Dermis microvascular lymphatic vessel endothelial cell (primary cell): ENCODE measurements at regions not wholly inside any gene's neighbourhood (a gene's known extent, or its start where the extent isn't known, plus 50 kb on each side); places are given as distances from the start of the nearest gene placed in this dataset.
"Not testable (repeated sequence)": the region's sequence is repeated elsewhere in the genome, so short reads cannot be mapped to it uniquely, and the experiment has no call there.

Experiments used
- DNase-seq, 2 donors: peaks; one replicate each; pipeline versions ENCODE4 v3.0.0 to v3.0.0-alpha.2; 2010; ENCODE audit warnings: low read depth in 2 of 2

GRCh38 chr10:78584266-78584665 lies 484.5 kb upstream of the ZMIZ1 start:
- DNase-seq: no peak

GRCh38 chr10:78584681-78585080 lies 484.1 kb upstream of the ZMIZ1 start:
- DNase-seq: no peak

DNA sequence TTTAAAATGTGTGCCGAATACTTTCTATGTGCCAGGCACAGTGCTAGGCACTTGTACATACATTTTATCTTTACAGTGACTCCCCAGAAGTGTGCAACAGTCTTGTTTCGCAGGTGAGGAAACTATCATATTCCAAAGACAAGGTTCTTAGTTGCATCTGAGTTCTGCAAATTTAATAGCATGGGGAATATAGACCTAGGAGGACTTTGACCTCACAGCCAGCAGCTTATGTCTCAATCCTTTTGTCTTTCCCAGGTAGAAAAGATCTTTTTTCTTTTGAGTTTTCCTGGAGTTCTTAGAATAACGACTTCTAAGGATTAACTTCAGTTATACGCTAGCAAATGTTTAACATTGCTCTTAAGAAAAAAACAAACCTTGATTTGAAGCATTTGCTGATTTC lies 482.8 kb upstream of the ZMIZ1 start:
- DNase-seq: no peak

- no peak for DNase-seq
These were observed 480.5 kb upstream of the ZMIZ1 start for GRCh38 chr10:78588194-78588811.

- no peak for DNase-seq
These were observed 479.1 kb upstream of the ZMIZ1 start for GRCh38 chr10:78589687-78590086.

DNA sequence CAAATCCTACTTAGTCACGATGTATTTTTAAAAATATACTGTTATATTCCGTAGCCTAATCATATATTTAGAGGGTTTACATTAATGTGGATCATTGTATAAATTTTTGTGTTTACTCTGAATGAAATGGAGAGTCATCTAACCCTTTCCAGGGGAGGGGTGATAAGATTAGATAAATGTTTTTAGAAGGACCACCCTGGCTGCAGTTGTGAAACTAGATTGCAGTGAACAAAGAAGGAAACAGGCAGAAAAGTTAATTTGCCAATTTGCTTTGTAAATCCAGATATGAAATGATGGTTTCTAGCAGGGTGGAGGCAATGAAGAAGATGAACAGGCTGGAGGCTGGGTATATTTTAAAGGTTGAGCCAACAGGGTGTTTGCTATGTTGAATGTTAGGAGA lies 477.7 kb upstream of the ZMIZ1 start:
- DNase-seq: no peak

DNA sequence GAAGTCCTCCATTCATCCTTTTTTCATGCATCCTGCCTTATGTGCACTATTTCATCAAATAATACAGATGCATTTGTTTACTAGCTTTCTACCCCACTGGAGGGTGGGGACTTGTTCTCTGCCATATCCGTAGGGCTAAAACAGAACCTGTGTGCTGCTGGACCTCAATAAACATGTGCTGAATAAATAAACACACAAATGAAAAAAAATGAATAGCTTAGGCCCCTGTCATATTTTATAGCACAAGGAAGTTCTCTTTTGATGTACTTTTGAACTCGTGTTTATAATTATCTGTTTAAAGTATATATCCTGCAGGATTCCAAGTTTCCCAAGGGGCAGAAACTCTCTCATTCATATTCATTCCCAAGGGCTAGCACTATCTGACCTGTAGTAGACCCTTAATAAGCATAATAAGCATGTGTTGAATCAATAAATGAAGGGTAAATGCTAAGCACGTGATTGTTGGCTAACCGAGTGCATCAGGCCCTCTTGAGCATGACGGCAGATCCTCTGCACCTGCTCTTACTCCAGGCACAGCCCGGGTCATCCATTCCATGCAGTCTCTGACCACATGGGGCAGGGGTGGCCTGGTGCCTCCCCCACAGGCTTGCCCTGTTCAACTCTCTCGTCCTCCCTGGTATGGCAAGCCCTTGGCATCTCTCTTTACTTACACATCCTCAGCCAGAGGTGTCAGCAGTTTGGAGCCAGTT lies 474.1 kb upstream of the ZMIZ1 start:
- DNase-seq: no peak

DNA sequence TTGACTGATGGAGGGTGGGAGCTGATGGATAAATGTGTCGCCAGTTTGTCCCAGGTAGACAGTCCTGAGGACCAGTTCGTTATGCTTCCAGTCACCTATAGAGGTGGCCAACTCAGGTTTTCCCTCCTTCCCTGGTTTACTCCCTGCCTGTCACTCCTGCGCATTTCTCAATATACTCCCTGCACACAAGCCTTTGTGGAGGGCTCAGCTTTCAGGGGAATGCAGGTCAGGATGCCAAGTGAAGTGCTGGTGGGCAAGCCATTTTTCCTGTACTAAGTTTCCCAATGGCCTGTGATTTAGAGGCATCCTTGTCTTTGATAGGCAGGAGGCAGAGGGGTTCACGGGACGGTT lies 473.5 kb upstream of the ZMIZ1 start:
- no peak for DNase-seq

DNA sequence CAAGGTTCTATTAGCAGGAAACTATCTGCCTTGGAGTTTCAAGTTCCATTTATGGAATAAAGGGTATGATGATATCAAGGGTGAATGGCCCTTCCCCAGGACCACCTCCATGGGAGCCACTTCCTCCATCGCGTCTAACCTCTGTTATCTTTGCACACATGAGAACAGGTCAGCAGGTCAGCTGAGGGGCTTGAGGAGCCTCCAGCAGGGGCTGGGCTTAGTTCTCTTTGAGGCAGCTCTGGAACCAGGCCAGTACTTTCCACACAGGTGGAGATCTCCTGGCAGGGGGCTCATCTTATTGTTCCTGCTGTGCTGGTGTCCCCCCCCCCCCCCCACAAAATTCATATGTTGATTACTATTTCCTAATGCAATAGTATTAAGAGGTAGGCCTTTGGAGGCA lies 472.2 kb upstream of the ZMIZ1 start:
- no peak for DNase-seq

DNA sequence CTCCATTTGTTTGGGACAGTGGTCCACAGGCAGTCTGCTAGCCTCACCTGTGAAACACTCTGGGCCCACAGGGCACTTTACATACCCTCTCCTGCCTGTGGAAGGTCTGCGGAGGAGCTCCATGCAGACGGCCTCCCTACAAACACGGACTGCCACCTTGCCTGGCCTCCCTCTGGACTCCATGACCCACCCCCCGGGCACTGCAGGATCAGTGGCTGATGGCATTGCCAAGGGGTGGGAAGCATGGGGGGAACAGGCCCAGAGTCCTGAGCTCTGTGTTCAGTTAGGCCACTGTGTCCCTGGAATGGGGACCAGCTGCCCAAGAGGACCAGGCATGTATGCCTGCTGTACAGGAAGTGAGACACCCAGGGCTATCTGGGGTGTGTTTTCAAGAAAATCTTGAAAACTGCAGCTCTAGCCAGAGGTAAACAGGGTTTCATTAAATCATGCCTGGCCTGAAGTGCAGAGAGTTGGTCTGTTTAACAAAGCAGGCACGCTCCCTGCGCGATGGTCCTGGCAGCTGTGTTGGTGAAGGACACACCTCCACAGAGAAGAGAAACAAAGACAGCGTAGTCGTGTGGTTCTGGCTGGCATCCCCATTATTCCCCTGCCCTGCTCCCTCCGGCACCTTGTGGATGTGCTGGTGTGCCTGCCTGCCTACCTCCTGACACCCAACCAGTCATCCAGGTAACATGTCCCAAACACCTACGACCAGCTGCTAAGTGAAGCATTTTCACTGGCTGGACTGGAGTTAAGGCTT lies 470.8 kb upstream of the ZMIZ1 start:
- DNase-seq: no peak

DNA sequence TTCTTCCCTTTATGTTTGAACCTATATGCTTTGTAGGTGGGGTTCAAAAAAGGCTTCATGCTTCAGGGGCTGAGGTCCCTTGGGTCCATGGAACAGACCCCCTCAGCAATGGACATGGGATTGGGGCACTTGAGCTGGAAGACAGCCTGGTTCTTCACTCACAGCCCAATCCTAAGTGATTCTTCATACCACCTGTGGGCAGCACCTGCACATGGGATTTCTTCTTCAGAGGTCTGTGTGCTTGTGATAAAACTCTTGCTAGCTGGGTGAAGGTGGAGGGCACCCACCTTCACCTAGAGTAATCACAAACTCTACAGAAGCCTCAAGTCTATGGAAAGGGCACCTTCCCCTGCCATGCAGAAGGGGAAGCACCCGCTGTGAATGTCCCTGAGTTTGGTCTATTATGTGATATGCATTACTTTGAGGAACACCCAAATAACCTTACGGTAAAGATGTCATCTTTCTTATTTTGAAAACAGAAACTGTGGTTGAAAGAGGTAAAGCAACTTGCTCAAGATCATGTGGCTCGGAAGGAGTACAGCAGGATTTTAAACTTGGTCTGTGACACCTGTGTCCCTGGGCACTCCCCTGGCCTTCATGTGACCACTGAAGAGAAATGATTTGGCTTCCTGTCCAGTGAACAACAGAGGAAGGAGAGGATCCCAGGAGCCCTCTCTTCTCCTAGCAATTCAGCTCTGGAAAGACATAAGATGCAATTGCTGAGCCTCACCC lies 469.5 kb upstream of the ZMIZ1 start:
- no peak for DNase-seq

- no peak for DNase-seq
These were observed 468.6 kb upstream of the ZMIZ1 start for GRCh38 chr10:78600121-78600665.

GRCh38 chr10:78600740-78601139 lies 468.0 kb upstream of the ZMIZ1 start:
- DNase-seq: no peak

DNA sequence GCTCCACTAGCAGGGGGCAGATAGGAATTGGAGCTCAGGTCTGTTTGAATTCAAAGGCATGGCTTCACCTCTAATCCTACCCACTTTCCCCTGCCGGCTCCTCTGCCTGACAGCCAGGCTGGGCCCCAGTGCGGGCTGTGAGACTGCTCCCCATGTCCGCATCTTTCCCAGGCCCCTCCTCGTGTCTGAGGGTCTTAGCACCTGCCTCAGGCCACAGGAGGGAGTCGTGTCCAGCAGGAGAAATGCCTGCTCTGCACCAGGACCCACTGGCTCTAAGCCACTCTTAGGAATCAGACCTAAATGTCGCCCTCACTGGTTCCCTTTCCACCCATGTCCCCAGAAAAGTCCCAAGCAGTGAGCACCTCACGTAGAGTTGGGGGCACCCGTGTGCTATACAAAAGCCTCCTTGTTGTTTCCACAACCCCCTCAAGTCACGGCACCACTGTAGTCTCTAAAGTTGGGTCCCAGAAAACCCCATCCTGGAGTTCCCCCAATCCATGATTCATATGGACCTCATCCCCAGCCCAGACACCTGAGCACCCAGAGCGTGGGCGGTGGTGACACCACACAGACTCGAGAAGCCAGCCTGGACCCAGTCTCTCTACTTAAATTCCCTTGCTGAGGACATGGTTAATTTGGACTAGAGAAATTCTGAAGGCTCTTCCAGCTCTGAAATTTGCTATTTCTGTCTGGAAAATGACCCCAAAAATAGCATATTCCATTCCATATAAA lies 466.4 kb upstream of the ZMIZ1 start:
- no peak for DNase-seq

- no peak for DNase-seq
These were observed 464.5 kb upstream of the ZMIZ1 start for GRCh38 chr10:78604286-78604685.

- DNase-seq: no peak
These were observed 464.0 kb upstream of the ZMIZ1 start for GRCh38 chr10:78604721-78605120.

- peak in 1 of 2 donors; percentile 18 for DNase-seq
These were observed 462.9 kb upstream of the ZMIZ1 start for GRCh38 chr10:78605800-78606350.

- not testable (repeated sequence) for DNase-seq
These were observed 462.0 kb upstream of the ZMIZ1 start for GRCh38 chr10:78606766-78607165.

GRCh38 chr10:78609976-78610375 lies 458.8 kb upstream of the ZMIZ1 start:
- DNase-seq: no peak

DNA sequence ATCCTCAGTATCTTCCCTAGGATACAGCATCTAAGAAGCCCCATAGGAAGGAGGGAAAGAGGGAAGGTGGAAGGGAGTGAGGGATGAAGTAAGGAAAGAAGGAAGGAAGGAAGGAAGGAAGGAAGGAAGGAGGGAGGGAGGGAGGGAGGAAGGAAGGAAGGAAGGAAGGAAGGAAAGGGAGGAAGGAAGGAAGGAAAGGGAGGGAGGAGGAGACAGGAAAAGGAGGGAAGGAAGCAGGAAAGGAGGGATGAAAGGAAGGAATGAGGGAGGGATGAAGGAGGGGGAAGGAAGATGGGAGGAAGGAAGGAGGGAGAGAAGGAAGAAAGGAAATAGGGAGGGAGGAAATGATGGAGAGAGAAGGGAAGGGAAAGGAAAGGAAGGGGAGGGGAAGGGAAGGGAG lies 455.6 kb upstream of the ZMIZ1 start:
- DNase-seq: no peak

DNA sequence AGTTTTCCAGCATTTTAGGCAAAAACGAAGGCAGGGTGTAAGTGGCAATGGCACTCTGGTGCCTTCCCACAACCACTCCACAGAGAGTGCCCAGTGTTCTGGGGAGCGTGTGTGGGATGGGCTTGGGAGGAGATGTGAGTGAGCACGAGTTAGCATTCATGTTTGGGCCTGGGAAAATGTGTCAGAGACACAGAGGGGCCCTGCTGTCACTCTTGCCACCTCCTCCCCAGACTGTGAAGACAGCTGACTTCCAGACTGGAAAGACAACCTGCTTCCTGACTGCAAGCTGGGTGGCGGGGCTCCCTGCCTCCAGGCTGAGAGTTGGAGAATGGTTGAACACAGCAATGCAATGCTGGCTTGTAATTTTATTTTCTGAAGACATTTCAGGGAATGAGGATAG lies 454.5 kb upstream of the ZMIZ1 start:
- DNase-seq: no peak
